ENCODE measurements at regions not wholly inside any gene's neighbourhood (a gene's known extent, or its start where the extent isn't known, plus 50 kb on each side); places are given as distances from the start of the nearest gene placed in this dataset.

DNA sequence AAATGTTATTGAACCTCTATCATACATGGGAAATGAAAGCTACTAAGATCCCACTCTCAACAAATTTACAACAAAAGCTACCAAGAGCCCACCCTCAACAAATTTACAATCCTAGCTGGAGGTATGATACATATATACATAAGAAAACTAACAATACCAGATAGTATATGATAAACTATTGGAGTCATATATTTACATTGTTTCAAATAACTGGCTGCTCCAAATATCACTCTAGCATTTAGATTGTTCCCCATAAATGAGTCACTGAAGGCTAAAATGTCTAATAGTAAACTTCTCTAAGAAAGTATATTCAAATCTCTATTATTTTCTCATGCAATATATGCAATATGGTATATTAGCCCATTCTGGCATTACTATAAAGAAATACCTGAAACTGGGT is 151.1 kb downstream of the TMEM161B start:
- TF ChIP-seq, protein P1, sequence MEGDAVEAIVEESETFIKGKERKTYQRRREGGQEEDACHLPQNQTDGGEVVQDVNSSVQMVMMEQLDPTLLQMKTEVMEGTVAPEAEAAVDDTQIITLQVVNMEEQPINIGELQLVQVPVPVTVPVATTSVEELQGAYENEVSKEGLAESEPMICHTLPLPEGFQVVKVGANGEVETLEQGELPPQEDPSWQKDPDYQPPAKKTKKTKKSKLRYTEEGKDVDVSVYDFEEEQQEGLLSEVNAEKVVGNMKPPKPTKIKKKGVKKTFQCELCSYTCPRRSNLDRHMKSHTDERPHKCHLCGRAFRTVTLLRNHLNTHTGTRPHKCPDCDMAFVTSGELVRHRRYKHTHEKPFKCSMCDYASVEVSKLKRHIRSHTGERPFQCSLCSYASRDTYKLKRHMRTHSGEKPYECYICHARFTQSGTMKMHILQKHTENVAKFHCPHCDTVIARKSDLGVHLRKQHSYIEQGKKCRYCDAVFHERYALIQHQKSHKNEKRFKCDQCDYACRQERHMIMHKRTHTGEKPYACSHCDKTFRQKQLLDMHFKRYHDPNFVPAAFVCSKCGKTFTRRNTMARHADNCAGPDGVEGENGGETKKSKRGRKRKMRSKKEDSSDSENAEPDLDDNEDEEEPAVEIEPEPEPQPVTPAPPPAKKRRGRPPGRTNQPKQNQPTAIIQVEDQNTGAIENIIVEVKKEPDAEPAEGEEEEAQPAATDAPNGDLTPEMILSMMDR (IDR thresholded peaks at IDR 0.05) = no peak
- no peak for TF ChIP-seq TCF7L2 (IDR thresholded peaks at IDR 0.05; ENCODE audit: low read depth, low read length)

Data from Panc1 (cell line).